ENCODE measurements at regions not wholly inside any gene's neighbourhood (a gene's known extent, or its start where the extent isn't known, plus 50 kb on each side); places are given as distances from the start of the nearest gene placed in this dataset.

DNA sequence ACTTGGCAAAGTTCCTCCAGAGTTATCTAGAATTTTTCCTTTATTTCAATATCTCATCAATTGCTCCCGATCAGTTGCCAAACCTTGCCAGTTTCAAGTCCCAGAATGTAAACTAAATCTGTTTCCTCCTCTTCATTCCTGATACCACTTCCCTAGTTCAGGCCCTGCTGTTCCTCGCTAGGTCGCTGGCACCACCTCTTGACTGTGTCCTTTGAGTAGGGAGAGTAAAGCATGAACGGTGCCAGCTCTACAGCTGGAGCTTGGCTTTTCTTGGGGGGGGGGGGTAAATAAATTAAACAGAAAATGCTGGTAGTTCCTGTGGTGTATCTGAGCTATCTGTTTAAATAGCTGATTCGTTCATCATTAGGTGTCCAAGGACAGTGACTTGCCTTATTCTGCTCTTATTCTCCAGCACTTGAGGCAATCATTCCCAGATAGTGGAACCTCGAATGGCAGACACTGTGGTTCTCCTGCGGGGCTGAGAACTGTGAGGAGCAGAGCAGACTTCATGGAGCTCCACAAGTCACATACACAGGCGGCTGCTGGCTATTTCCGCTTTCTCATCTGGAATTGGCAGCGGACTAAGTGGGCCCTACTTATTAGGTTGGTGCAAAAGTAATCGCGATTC is 168.3 kb upstream of the FAT1 start:
- no peak for DNase-seq

DNA sequence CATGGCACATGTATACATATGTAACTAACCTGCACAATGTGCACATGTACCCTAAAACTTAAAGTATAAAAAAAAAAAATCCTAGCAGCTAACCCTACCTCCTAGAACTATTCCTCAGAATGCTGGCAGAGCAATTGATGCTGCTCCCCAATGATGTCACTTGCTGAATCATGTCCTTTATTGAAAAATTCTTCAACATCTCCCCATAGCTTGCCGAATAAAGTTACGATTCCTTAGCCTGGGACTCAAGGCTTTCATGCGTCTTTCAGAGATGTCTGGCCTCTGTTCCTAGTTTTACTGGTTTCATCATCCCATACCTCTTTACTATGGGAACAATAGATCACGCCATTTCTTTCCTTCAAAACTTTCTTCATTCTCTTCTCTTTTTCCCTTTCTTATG is 174.7 kb upstream of the FAT1 start:
- DNase-seq, result no peak

DNA sequence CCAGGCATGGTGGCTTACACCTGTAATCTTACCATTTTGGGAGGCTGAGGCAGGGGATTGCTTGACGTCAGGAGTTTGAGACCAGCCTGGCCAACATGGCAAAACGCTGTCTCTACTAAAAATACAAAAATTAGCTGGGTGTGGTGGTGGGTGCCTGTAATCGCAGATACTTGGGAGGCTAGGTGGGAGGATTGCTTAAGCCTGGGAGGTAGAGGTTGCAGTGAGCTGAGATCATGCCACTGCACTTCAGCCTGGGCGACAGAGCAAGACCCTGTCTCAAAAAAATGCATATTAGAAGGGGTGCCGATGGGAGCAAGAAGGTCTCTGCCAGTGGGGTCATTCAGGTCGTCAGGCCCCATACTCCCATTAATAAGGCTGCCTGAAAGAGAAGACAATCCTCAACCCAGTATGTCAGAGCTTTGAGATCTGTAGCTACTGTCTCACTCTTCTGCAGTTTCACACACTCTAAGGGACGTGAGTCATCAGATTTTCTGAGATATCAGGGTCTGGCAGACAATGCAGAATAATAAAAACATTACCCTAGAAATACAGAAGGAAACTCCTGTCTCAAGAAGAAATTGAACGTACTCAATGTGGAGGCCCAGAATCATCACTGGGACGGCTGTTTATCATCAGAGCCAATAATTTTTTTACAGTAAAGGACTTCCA is 176.7 kb upstream of the FAT1 start:
- no peak for DNase-seq

GRCh38 chr4:186900984-186901383 is 177.3 kb upstream of the FAT1 start:
- DNase-seq, result no peak

- DNase-seq, result no peak
Measured at GRCh38 chr4:186901850-186902249, 178.2 kb upstream of the FAT1 start.

DNA sequence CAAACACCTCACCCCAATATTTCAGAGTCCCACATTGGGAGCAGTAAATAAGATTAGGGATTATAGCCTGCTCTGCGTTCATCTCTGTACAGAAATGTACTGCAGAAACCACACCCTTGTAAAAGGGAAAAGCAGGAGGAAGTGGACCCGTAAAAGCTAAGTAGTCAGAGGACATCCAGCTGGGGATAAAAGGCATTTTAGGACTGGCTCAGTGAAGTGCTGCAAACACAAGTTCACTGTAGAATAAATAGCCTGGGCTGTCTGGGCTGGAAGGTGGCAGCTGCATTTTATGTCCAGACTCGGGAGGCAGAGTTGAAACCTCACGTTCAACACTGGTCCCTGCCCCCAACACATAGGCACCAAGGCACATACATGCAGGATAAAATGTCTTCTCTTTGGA is 178.7 kb upstream of the FAT1 start:
- no peak for DNase-seq

DNA sequence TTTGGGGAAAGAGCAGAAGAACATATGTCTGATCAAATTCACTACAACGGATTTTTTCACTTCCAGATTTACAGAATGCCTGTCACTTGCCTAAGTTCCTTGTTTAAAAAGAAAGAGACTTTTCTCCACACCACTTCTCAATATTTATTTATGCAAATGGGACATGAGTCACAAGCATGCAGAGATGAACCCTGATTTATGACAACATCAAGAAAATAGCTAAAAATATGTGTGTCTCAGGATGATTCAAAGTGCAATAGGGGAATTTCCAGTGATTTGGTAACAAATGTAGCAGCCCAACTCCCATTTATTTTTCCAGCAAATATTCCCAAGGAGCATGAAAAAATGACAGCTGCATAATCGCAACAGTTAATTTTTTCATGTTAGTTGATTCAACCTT is 180.4 kb upstream of the FAT1 start:
- no peak for DNase-seq

DNA sequence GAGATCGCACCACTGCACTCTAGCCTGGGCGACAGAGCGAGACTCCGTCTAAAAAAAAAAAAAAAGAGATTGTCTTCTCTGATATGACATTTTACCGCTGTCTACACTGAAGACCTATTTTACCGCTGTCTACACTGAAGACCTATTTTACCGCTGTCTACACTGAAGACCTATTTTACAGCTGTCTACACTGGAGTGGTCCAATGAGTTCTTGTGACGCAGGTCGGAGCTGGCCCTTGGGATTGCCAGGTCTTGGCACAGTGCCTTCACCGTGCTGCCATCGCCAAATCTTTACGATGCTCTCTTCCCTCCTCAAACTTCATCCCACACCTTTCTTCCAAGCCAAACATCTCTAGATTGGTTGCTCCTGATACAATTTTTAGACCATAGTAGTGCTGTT is 183.1 kb upstream of the FAT1 start:
- no peak for DNase-seq

DNA sequence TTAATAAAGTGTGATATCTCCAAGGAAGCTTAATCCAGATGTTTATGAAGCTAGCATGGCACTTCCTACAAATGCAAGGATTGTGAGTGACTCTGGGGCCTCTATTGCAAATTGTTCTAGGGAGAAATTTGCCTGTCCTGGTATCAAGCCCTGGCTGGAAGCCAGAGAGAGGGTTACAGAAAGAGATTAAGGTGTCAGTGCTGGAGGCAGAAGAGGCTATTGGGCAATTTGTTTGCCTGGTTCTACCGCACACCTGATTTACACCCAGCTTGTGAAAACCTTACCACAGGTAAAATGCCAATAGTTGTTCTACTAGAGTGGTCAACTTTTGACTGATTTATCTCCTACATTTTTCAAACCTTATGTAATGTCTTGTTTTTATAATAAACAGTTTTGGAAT is 186.7 kb upstream of the FAT1 start:
- no peak for DNase-seq

- no peak for DNase-seq
Measured at GRCh38 chr4:186912606-186913005, 188.9 kb upstream of the FAT1 start.

DNA sequence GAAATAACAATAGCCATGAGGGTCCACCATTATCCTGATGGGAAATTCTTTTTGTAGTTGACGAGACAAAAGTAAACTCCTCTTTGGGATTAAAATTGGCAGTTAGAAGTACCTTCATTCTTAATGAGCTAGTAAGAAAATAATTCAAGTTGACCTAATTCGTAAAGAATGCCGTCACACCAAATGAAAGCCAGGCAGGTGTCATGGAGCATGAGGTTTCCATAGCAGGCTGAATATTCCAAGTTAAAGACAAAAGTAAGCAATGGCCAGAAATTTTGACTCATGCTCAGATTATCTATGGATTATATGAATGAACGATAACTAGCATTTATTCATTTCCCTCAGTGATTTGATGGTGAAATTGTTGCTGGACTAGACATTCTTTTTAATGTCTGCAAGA is 192.2 kb upstream of the FAT1 start:
- DNase-seq, result no peak

GRCh38 chr4:186917136-186917535 is 193.5 kb upstream of the FAT1 start:
- DNase-seq, result no peak

DNA sequence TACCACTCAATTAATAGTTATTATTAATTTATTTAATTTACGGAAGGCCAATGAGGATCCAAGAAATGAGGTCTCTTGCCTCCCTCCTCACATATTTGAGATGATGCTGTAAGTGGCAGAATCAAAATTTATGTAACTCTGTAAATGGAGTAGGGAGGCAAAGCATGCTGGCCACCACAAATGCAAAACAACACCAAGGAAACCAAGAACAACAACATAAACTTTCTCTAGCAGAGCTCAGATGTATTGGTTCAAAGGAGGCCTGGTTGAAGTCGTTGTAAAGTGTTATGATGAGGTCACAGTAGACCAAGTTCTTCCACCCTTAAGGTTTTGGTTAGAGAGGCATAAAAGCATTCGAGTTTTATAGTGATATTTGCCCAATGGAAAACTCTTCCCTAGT is 194.8 kb upstream of the FAT1 start:
- DNase-seq, result no peak

DNA sequence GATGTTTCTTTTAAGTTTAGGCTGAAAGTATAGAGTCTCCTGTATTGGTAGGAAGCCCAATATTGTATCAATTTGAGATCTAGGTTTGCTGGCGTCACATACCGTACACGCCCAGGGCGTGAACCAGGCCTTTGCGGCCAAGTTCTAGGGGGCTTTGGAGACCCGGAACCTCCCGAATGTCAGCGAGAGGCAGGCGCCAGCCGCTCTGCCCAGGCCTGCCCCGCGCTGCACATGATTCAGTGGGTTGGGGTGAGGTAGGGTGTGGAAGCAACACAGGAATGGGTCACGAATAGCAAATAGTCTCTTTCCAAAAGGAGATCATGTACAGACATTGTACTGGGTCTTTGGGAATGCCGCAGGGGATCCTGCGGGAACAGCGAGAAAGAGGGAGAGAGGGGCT is 195.7 kb upstream of the FAT1 start:
- no peak for DNase-seq

- no peak for DNase-seq
Measured at GRCh38 chr4:186920483-186920882, 196.8 kb upstream of the FAT1 start.

- no peak for DNase-seq
Measured at GRCh38 chr4:186920992-186921391, 197.3 kb upstream of the FAT1 start.

- no peak for DNase-seq
Measured at GRCh38 chr4:186924723-186925122, 201.1 kb upstream of the FAT1 start.

- no peak for DNase-seq
Measured at GRCh38 chr4:186927624-186928023, 204.0 kb upstream of the FAT1 start.

GRCh38 chr4:186930024-186930423 is 206.4 kb upstream of the FAT1 start:
- no peak for DNase-seq

- DNase-seq, result no peak
Measured at GRCh38 chr4:186931519-186931918, 207.9 kb upstream of the FAT1 start.

GRCh38 chr4:186932196-186932595 is 208.5 kb upstream of the FAT1 start:
- no peak for DNase-seq

GRCh38 chr4:186932631-186933187 is 209.1 kb upstream of the FAT1 start:
- DNase-seq, result no peak

- no peak for DNase-seq
Measured at GRCh38 chr4:186934244-186934643, 210.6 kb upstream of the FAT1 start.

DNA sequence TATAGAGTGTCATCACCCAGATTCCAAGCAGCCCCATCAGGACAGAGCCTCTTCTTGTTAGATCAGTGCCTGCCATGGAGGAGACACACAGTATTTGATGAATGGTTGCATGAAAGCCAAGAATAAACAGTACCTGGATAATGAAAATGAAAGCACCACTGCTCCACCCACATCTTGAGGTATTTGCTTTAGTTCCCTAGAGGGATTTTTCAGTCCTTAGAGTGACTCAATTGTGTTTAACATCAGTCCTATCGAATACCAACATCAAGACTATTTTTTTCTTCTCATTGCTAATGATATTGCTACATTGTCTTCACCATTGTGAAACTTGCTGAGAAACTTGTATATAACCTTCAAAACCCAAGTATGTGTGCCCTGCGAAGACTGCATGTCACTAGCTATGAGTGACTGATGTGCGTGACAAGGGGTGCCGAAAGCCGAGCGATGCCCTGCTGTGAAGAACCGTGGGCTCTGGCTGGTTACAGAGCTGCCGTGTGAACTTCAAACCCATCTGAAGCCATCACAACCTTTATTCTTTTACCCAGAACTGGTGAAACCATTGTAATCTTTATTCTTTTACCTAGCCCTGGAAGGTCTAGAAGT is 211.3 kb upstream of the FAT1 start:
- no peak for DNase-seq
